Pons (tissue), 1 donor: ENCODE measurements at regions not wholly inside any gene's neighbourhood (a gene's known extent, or its start where the extent isn't known, plus 50 kb on each side); places are given as distances from the start of the nearest gene placed in this dataset.
"Not testable (repeated sequence)": the region's sequence is repeated elsewhere in the genome, so short reads cannot be mapped to it uniquely, and the experiment has no call there.

Source experiments
- DNase-seq: peaks from one replicate; pipeline ENCODE4 v3.0.0-alpha.2; 2016; ENCODE audit warnings: low spot score

GRCh38 chr9:108765265-108765664 is 90.5 kb downstream of the ACTL7B start:
- DNase-seq = no peak

GRCh38 chr9:108762348-108763055 is 93.3 kb downstream of the ACTL7B start:
- no peak for DNase-seq

DNA sequence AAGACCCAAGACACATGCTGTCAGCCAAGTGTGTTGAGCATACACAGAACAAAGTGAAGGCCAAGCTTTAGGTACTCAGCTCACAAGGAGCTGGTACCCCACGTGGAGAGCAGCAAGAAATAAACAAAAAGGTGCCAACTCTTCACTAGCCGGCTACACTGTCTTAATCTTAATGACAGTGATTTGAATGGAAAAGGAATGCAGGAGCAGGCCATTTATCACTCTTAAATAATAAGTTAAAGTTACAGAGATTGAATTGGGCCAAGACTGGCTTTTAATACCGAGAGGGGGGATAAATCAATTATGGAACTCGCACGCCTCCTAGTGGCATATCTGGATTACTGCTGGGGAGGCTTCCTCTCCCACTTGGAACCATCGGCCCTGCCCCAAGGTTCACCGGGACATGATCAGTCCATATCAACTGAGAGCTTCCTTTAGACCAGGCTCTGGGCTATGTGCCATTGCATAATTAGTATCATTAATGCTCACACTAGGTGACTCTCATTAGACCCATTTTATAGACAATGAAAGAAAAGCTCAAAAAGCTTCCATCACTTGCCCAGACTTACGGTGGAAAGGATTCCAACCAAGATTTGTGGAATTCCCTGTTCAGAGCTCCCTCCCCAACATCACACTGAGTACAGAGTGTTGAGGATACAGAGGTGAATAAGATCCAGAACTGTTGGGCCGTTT is 94.0 kb downstream of the ACTL7B start:
- peak; percentile 66 for DNase-seq

DNA sequence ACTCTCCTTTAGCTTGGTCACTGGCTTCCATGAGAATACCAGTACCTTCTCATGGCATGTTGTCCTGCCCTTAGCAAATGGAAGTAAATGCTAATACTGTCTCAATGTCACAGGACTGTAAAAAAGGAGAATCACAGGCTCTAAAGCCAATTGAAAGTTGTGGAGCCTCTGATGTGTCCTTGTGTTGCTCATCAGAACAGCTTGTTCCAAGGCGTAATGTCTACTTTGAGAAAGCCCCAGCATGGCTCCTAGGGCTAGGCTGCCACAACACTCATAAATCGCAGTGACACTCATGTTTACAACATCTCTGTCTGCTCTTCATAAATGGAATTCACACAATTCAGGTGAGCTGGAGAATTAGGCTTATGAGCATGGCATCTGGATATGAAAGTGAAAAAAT is 94.9 kb downstream of the ACTL7B start:
- no peak for DNase-seq

DNA sequence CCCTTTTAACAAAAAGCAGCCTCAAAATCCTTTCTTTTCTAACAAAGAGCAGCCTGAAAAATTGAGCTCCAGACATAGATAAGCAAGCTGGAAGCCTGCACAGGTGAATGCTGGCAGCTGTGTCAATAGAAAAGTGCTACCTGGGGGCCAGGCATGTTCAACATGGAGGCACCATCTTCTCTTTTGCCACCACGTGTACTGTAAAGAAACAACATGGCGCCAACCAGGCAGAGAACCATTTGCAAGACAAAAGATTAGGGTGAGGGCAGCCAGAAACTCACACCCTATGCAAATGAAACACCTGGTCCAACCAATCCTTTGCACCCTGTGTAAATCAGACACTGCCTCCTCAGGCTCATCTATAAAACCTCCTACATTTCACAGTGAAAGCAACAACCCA is 96.0 kb downstream of the ACTL7B start:
- DNase-seq = no peak

DNA sequence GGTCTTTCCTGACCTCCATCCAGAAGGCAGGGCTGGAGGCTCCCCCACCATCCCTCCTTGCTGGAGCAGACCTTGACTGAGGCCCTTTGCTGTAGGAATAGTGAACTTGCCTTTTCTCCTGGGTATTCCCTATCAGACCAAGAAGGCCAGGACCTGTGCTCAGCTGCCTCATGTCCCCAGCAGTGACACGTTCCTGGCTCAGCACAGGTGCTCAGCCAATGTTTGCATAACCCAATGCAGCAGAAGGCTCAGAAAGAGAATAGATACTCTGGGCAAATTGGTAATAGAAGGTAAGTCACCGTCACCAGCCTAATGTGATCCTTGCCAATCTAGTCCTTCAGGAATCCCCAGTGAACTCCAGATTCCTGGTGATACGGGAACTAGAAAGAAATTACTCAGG is 96.4 kb downstream of the ACTL7B start:
- no peak for DNase-seq

DNA sequence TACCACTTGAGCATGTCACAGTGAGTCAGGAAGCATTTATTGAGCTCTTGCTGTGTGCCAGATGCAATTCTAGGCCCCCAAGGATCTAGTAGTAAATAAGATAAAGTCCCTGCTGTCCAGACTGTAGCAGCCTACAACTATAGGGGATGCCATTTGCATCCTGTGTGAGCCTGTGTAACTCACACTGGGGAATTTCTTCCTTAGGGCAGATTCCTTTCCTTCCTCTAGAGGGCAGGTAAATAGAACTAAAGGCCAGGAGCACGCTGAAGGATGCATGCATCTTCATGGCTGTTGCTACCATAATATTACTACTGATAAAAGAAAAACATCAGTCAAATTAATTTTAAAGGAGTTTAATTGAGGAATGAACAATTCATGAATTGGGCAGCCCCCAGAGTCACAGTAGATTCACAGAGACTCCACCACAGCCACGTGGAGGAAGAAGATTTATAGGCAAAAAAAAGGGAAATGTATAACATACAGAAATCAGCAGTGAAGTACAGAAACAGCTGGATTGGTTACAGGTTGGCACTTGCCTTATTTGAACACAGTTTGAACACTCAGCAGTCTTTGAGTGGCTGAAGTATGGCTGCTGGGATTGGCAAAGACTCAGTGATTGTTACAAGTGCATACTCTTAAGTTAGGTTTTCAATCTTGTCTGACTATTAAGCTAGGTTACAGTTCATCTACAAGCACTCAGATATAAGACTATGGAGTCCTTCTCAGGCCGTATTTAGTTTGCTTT is 98.9 kb downstream of the ACTL7B start:
- no peak for DNase-seq

- no peak for DNase-seq
These were observed 99.8 kb downstream of the ACTL7B start for GRCh38 chr9:108755979-108756378.

DNA sequence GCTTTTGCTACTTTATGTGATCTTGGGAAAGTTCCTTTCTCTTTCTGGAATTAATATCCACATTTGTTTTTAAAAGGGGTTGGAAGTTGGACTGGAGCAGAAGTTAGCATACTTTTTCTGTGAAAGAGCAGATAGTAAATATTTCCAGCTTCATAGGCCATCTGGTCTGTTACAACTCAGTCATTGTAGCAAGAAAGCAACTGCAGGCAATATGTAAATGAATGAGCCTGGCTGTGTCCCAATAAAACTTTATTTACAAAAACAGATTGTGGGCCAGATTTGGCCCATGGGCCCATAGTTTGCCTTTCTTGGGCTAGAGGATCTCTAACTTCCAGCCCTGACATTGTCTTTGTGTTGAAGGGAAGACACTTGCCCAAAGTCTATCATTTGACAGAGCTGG is 104.4 kb downstream of the ACTL7B start:
- no peak for DNase-seq

DNA sequence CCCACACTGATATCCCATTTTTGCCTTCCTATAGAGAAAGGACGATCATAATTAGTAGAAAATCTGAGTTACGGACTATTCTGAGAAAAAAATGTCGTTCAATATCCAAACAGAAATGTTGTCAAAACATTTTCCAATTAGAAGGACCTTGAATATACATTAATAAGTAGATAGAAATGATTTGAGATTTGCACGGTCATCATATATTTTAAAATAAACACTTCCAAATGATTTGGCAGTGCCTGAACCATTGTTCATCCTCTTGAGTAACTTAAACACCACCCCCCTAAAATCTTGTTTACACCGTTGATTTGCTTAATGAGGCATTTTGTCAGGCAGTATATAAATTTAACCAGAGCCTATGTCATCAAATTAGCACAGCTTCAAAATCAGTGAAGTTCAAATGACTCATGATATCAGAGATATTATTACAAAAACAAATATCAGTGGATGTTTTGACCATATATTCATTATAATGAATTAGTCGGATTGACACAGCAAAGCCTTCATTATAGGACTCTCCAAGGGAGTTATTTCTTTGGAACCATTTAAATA is 105.0 kb downstream of the ACTL7B start:
- no peak for DNase-seq

DNA sequence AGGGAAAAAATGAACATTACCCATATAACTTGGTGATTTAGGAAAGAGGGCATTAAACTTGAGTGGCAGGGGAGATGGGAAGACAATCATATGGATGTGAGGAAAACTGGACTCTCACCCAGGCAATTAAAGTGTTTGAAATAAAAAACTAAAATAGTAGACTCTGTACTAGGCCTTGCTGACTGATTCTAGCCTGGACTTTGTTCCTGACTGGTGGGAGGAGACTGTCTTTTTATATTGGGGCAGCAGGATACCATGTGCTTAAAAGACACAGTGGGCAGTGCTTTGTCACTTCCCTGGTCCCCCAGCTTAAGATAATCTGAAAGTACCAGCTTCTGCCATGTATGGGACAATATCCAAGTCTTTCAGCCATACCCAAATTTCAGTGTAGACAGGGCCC is 107.0 kb downstream of the ACTL7B start:
- no peak for DNase-seq

- DNase-seq = no peak
These were observed 108.9 kb downstream of the ACTL7B start for GRCh38 chr9:108746864-108747263.

- no peak for DNase-seq
These were observed 109.8 kb downstream of the ACTL7B start for GRCh38 chr9:108746001-108746400.

DNA sequence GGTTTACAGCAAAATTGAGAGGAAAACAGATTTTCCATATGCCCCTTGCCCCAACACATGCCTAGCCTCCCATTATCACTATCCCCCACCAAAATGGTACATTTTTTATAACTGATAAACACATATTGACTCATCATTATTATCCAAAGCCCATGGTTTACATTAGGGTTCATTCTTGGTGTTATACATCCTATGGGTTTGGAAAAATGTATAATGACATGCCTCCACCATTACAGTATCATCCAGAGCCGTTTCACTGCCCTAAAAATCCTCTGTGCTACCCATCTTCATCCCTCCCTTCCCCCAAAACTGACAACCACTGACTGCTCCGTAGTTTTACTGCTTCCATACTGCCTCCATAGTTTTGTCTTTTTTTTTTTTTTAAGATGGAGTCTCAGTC is 111.1 kb downstream of the ACTL7B start:
- DNase-seq = no peak

DNA sequence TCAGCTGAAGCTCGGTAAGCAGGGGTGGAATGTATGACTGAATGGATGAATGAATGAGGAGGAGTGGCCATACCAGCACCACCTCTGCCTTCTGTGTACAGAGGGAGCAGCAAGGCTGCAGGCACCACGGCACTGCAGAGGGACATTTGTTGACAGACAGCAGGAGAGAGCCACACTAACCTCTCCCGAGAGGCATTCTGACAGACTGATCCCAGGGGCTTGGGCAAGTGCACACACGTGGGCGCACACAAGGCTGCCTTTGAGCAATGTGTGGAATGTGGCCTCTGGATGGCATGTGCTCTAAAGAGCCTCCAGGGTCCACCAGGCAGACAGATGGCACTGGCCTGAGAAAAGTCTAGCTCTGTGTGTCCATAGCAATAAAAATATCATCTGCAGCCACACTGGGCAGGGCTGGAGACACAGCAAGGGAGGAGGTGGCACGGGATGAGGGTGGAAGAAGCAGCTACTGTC is 111.8 kb downstream of the ACTL7B start:
- no peak for DNase-seq

DNA sequence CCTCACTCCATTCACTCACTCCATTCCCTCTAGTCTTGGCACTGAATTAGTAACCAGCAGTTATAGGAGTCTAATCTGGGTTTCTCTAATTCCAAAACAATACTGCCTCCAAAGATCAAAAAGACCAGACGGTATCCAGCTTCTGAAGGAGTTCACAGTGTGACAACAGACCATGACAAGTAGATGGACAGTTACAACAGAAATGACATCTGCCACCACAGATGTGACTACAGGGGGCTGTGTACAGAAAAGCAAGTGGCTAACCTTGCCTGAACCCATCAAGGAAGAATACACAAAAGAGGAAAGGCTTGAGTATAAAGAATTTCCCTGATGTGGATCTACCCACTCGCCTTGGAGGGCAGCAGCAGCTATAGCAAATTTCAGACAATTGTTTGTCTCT is 112.4 kb downstream of the ACTL7B start:
- DNase-seq = no peak

- DNase-seq = no peak
These were observed 113.6 kb downstream of the ACTL7B start for GRCh38 chr9:108742191-108742590.

DNA sequence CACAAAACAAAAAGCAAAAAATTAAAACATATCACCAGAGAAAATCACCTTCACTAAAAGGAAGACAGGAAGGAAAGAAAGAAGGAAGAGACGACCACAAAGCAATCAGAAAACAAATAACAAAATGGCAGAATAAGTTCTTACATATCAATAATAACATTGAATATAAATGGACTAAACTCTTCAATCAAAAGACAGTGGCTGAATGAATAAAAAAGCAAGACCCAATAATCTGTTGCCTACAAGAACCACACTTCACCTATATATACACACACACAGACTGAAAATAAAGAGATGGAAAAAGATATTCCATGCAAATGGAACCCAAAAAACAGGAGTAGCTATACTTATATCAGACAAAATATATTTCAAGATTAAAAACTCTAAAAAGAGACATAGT is 124.5 kb downstream of the ACTL7B start:
- DNase-seq = not testable (repeated sequence)

GRCh38 chr9:108727580-108728111 is 128.1 kb downstream of the ACTL7B start:
- DNase-seq = peak; percentile 69

DNA sequence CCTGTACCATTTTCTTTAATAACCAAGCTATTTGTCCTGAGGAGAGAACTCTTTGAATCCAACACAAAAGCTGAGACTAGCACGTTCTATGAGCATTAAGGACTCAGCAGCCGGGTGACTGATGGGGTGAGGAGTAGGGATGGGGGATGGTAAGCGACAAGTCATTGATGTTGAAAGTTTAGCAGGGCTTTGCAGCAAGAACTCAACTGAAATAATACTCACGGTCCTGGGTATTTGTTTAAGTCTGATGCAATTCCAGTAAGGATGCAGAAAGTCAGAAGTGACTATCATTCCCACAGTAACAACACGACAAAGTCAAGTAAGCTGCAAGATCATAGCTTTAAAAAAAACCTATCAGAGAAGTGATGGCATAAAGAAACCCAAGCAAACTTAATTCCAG is 131.1 kb downstream of the ACTL7B start:
- no peak for DNase-seq

GRCh38 chr9:108724122-108724521 is 131.7 kb downstream of the ACTL7B start:
- DNase-seq = no peak

GRCh38 chr9:108722396-108722795 is 133.4 kb downstream of the ACTL7B start:
- DNase-seq = no peak
